GM19324 (cell line): ENCODE measurements at regions not wholly inside any gene's neighbourhood (a gene's known extent, or its start where the extent isn't known, plus 50 kb on each side); places are given as distances from the start of the nearest gene placed in this dataset.

Experiments used
- ATAC-seq: cut with Tn5 transposase; IDR thresholded peaks from one replicate; pipeline ENCODE4 v1.9.1; 2021; ENCODE audit warnings: mild to moderate bottlenecking, moderate library complexity; ENCODE audit not compliant: unreplicated experiment, low FRiP score

DNA sequence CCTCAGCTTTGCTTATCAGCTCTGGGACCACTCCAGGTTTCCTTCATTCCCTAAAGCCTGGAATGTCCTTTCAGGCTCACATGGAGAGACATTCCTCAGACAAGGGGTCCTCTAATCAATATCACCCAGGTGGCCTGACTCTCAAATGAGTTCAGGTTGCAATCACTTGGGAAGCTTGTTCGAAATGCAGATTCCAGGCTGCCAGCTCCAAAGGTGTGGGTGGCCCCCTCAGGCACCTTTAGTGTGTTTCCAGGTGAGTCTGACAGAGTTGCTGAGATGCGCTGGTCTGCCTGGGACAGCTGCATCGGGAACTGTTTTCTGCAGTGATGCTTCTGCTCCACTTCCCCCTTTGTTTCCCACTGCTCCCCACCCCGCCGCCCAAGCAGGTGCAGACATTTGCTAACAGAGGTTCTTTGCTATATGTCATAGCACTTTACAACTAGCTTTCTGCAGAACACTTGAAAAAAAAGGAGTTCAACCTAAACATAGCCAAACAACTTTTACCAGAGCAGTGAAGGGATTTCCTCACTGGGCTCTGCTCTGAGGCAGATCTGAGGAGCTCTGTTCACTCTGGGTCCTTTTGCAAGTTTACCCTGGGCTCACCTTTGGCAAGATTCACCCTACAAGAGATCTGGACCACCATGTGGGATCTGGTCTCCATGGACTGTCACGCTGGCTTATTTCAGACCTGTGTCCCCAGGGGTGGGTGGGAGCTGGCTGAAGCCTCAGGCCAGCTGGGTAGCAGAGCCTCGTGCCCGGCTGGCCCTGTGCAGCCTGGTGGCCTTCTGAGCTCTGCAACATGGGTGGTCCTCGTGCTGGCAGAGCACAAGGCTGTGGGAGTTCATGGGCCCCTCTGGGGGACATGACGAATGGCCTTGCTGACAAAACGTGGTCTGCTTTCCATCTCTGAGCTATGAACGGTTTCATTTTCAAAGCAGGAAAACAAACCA lies 539.6 kb downstream of the CCDC171 start:
- no peak for ATAC-seq

DNA sequence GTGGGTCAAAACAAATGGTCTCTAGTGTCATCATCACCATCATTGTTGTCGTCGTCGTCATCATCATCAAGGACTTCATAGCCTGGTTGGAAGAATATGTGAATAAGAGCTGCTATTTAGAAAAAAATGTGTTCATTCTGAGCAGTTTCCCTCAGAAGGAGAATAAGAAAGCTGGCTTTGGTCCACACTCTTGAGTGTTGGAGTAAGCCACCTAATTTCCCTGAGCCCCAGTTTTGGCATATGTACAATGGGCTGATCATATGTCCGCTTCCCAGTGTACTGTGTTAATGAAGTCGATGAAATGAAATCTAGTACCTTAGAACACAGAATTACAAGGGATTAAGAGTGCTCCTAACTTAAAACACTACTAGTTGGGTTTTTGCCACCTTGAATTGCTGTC lies 545.5 kb downstream of the CCDC171 start:
- ATAC-seq = no peak

DNA sequence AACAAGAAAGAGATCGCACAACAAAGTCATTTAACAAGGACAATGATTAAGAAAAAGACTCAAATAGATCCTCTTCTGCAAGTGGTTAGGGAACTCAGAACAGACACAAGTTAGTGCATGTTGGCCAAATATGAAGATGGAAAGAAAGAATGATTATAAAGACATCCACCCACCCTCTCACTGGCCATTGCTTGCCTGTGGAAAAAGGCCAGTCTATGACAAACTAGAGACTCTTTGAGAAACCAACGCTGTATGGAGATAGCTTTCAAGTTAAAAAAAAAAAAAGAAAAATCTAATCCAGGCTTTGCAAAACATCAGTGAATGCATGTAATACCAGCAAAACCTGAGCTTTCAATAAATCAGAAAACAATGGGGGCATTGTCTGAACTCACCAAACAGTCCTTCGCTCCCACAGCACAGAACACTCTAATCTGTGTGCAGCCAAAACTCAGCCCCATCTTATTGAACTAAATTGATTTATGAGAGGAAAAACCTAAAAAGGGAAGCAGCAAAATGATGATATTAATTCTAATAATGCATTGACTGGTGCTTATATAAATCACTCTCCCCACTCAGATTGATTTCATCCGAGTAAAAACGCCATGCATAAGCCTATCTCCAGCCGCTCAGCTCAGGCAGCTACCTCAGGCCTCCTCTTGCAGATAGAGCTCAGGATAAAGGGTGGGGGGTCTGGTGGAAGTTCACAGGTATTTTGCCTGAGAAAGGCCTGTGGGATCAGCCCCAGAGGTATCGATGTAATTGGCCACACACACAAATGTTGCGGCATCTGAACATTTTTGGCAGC lies 547.1 kb downstream of the CCDC171 start:
- ATAC-seq = no peak

DNA sequence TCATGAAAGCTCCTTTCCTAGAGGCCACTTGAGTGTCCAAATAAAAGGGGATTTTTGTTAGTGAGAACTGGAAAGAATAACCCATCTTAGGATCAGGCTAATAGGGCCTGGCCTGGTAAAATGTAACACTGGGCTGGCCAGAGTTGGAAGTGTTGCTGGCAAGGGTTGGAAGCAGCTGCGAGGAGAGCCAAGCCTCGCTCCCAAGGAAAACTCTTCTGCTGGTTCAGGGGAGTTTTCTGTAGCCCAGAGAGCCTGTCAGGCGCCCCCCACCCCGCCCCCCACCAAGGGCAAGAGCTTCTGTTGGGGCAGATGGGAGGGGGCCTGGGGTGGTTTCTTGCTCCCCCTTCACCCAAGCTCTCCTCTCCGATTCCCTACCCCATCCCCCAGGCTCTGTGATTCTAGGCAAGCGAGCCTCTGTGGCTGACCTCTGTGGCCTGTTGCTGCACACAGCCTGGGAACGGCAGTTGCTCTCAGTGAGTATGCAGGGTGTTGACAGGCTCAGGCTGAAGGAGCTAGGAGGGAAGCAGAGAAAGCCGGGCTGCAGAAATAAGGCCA lies 547.8 kb downstream of the CCDC171 start:
- ATAC-seq = no peak

DNA sequence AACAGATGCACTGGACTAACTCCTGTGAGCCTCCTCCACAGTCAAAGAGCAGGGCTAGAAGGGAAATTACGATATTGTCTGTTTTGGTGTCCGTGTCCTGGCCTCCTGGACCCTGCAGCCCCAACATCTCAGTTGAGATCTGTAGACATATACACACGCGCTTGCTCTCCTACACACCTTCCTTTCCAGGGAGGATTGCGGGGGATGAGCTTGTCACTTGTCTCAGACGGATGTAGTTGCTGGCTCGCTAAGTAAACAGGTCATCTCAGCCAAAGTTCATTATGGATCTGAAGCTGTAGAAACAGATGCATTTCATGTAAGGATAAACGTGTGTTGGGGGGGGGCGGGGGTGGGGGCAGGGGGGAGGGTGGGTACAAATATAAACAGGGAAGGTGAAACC lies 549.3 kb downstream of the CCDC171 start:
- no peak for ATAC-seq

DNA sequence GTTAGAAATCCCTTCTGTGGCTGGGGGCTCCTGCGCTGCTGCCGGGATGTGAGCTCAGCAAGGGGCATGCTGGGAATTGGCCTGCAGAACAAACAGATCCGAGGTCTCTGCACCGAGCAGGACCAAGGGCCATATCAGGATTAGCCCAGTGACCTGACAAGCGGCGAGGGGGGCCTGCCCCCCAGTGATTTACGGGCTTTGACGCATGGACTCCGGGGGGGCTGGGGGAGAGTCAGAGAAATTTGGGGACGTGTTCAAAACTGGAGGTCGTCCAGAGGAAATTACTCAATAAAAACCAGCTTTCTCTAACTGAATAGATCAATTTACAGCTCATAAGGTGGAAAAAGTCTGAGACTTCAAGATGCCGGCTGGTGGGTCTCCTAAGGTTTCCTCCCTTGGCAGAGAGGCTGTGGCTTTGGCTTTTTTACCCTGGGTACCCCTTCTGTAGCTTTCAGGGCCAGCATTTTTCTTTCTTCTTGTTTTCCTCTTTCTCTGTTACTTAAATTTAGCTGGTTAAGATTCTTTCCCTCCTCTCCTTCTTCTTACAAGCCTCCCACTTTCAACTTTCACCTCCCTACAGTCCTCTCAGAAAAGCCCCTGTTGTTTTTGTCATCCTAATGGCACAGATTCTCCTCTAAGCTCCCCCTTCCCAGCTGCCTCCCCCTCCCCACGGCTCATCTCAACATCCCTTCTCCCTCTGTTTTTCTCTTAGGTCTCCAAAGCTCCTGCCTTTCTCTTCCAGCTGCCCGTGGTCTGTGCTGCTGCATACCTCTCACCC lies 551.0 kb downstream of the CCDC171 start:
- ATAC-seq = no peak

DNA sequence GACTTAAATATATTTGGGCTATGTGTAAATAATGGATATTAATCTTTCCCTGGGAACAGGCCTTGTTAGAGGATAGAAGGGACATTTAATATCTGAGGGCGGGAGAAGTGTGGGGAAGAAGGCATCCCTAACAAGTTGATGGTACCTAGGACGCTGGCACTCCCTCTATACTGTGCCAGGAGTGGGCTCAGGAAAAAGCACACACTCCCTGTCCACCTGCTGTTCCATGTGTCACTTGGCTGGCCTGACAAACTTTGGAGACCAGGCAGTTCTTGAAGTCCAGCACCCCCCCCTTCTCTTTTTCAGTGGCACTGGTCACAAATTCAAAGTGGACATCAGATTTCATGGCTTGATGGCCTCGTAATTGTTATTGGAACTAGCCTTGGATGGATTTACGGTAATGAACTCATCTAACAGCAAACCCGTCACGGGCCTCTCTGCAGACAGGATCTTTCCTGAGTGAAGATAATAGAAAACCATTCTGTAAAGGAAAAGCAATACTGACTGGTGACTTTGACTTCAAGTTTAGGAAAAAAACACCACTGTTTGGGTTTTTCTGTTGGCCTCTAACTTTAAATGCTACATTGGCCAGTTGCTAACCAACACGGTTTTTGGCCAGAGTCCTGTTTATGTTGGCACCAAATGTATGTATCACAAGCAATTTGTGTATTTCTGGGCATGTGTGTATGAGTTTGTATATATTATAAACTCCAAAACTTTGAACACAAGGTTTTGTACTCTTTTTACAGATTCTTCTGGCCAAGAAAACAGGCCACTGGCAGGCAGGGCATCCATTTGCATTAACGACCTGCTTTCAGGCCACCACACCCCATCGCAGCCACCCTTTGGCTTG lies 552.6 kb downstream of the CCDC171 start:
- ATAC-seq = no peak

DNA sequence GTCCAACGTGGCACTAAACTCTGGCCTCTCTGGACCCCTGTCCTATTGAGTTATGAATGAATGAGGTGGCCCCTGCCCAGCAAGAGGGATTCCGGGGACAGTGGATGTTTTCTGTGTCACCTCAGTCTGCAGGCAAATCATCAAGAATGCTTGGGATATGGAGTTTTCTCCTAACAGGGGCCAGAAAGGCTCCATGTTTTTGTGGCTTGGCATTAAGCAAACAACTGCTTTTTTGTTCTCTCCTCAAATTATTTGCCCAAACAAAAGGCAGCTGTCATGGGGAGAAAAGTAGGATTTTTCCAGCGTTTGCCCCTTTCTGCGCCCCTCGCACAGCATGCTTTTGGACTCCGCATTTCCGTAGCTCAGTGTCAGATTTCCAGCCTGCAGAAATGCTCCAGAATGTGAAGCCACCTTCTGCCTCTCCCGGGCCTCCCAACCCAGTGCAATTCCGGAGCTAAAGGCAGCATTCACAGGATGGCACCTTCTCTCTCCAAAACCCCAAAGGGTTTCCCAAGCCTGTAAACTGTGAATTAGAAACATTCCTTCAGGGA lies 553.3 kb downstream of the CCDC171 start:
- no peak for ATAC-seq

DNA sequence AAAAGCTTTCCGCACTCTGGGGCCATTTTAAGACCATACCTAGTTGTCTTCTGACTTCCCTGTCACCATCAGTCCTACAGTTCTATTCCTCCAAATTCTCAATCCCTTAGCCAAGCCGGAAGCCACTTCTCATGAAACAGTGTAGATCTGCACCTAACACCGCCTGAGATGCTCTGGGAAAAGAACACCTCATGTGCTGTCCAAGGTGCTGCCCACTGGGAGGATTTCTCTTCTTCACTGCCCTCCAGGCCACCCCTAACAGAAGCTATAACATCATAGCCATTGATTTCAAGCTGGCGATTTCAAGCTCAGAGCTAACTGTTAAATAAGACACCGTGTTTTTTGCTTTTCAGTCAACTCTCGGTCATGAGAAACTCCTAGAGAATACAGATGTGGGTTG lies 559.3 kb downstream of the CCDC171 start:
- no peak for ATAC-seq

DNA sequence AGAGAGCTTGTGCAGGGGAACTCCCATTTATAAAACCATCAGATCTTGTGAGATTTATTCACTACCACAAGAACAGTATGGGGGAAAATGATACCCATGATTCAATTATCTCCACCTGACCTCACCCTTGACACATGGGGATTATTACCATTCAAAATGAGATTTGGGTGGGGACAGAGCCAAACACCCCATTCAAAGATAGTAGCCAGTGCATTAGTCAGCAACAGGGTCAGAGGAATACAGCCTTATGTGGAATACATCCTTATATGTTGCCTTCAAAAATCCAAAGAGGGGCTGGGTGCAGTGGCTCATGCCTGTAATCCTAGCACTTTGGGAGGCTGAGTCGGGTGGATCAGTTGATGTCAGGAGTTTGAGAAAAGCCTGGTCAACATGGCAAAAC lies 563.2 kb downstream of the CCDC171 start:
- ATAC-seq = no peak

DNA sequence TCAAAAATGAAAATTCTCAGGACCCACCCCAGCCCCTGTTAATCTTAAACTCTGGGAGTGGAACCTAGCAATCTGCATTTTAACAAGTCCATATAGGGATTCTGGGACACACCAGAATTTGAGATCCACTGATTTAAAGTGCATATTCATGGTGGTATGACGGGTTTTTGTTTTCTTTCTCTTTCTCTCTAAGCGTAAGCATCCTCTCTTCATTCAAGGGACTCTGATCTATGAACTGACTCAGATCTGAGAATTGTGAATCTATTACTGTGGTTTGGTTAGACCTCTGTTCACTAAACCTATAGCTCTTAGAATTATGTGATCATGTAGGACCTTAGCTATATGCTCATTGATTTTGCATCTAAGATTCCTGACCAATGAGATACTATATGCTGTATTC lies 565.2 kb downstream of the CCDC171 start:
- ATAC-seq = no peak

DNA sequence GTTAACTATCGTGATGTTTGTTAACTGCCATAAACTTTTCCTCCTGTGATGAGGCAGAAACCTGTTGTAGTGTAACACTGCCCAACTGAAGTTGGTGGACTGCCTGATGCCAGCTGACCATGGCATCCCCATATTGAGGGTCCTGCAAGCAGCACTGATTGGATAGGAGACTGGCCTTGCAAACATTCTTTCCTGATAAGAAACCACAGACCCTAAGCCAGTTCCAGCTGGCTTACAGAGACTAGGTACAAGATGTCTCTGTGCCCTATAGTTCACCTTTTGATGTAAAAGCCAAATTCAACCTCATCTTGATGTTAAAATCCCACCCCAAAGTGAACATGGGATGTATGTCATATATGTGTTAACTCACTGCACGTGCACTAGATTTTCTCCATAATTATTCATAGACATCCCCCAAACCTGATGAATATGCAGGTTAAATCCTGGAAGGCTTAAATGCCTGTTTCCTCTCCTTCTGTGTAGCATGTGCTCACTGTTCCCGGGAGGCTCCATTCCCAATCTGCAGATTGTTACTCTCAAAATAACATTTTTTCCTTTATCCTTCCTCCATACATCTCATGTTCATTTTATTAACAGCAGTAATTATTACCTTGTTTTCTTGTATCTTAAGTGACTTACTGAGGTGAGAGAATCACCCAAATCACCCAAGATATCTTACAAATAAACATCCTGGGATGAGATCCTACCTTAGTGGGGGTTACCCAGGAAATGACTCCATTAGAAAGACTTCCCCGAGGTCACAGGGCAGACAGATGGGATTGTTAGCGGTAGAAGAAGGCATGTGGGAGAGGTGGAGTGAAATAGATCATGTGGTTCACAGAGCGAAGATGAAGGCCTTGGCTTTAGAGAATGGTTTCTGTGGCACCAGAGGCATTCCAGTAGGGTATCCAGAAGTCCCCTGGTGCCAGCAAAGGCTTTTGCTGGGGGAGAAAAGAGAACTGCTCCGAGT lies 566.7 kb downstream of the CCDC171 start:
- ATAC-seq = no peak

DNA sequence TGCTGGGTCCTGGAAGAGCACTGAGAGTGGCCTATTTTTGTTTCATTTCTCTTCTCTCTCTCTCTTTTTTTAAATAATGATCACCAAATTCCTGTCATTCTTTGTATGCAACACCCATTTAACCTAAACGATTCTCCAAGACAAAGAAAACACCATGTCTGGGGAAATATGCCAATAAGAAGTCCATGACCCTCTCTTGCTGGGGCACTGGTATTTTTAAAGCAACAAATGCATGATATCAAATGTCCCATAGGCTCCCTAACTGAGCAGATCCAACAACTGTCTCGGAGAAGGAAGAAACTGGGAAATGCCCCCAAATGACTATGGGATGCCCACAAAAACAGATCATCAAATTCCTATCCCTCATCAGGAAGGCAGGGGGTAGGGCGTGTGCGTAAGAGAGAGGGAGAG lies 567.4 kb downstream of the CCDC171 start:
- no peak for ATAC-seq

DNA sequence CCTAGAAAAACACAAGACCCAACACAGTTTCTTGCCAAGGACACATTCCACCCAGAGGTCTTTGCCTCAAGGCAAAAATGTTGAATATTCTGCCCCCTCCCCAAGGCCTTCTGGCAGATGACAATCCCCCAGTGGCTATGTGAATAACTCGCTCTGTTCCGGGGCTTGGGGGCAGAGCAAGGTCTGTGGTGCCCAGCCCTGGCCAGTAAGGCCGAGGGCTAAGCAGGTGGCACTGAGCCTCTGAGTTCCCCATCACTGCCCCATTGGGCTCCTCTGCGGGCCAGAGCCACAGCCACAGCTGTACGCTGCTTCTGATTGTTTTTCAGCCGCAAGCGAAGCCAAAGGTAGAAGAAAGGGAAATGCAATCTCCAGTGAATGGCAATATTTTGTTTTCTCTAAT lies 567.9 kb downstream of the CCDC171 start:
- ATAC-seq = no peak

DNA sequence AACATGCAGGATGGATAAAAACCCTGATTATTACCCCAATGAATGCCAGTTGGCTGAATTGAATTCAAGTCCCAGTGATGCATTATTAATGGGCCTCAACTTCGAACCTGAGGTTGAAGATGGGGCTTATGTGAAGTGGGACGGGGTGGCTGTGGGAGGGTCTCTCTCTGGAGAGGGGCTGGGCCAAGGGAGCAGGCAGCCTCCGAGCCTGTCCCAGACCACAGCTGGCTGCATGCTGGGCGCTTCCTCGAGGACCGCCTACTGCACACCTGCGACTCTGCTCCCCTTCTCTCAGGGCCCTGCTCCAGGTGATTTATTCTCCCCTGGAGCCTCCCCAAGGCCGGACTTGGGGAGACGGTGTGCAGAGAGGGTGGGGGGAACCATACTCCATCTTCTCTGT lies 568.3 kb downstream of the CCDC171 start:
- no peak for ATAC-seq

DNA sequence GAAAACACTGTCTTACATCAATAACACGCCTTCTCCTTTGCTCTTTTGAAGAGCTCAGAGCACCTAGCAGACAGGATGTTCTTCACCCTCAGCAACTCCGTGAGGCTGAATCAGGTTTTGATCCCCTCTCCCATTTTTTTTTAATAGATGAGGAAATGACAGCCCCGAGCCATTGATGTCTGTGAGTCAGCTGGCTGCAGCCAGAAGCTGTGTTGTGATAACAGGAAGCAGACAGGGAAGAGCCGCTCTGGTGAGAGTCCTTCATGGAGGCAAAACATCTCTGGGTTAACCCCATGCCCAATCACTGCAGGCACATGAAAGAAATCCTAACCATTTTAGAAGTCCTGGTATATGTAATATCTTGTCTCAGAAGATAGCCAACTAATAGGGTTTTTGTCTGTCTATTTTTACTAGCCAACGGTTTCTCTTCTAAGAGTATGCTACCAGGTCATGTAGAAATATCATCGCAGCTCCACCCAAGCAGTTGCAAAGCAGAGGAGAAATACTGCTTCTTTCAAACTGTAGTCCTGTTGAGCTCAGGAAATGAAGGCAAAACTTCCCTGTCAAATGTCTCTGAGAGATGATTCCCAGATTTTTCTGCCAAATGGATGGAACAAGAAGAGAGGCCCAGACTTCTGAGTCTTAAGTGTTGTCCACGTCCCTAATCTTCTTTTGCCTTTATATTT lies 568.9 kb downstream of the CCDC171 start:
- no peak for ATAC-seq

DNA sequence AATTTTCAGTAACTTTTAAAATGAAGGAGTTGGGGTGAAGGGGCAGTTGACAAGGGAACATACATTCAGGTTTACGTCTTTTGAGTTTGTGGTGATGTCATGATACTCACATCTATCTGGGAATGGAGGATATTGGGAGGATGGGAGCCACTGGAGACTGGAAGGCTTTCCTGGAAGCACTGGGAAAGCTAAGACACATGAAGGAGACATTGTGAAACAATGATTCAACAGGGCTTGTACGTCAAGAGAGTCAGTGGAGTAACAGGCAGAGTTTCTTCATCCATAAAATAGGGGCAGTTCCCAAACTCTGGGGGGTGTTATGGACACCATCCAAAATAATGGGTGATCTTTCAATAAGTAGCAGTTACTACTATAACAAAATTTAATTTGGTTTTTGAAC lies 572.8 kb downstream of the CCDC171 start:
- ATAC-seq = no peak

DNA sequence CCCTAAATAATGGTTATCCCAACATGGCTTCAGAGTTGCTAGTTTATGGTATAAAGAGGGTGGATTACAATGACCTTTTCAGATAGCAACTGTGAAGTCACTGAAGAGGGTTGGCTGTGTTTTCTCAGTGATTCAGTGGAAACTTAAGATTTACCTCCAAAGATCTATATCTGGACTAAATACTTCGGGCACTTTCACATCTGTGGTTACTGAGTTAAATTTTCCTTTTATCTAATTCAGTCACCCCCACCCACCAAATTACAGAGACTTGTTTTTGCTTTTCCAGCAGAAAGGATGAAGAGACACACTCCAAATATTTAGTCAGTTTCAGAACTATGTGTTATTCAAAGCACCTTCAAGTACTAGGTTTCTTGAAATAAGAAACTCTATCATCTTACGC lies 573.2 kb downstream of the CCDC171 start:
- no peak for ATAC-seq
